Pancreas (tissue), 10 donors: ENCODE measurements at regions not wholly inside any gene's neighbourhood (a gene's known extent, or its start where the extent isn't known, plus 50 kb on each side); places are given as distances from the start of the nearest gene placed in this dataset.

Experiments
- ATAC-seq, 4 donors: fragments of 200-7000 bp; cut with Tn5 transposase; one replicate each; pipeline versions ENCODE4 v1.8.0 to v1.9.1; 2020; ENCODE audit warnings: mild to moderate bottlenecking in 4 of 4, moderate library complexity in 4 of 4
- DNase-seq, 6 donors: peaks; one replicate each; pipeline ENCODE4 v3.0.0-alpha.2; 2020
- FAIRE-seq: peaks from 2 replicates; lab custom pipeline; 2012; peaks lifted over from hg19 to GRCh38; lab: Jason Lieb, UNC
- H3K27ac ChIP-seq, 4 donors: fragments of 200-600 bp; sonication (generic); 1 replicate in 3 of 4; 2 replicates in 1 of 4; pipeline versions ENCODE4 v1.5.0 to v1.8.0; 2020
- H3K27me3 ChIP-seq, 4 donors: fragments of 200-600 bp; one replicate each; pipeline ENCODE4 v1.8.0; 2021
- H3K36me3 ChIP-seq, 3 donors: fragments of 200-600 bp; sonication (generic) in 1 of 3; one replicate each; pipeline versions ENCODE4 v1.5.0 to v1.8.0; 2020 to 2021
- H3K4me1 ChIP-seq, 3 donors: fragments of 200-600 bp; one replicate each; pipeline ENCODE4 v1.8.0; 2021
- H3K4me3 ChIP-seq, 4 donors: fragments of 200-600 bp; sonication (generic) in 2 of 4; one replicate each; pipeline versions ENCODE4 v1.5.0 to v1.8.0; 2020 to 2021
- H3K9me3 ChIP-seq, 4 donors: fragments of 200-600 bp; one replicate each; pipeline ENCODE4 v1.8.0; 2021
- WGBS, 2 donors: extraction: QIAGEN DNeasy Blood & Tissue Kit; methylation state at CpG; one replicate each; pipeline ENCODE4 v1.1.7; 2013; 5-methylcytosine and 5-hydroxymethylcytosine counted together
- intact Hi-C, 3 donors: fragments of 100-400 bp; cut with DNase I; formaldehyde crosslinking; loops; one replicate each; pipeline versions ENCODE4 v1.11.1 to v1.14.2; 2022
- TF ChIP-seq, protein P1 (sequence below), 4 donors: fragments of 200-600 bp; sonication (generic) in 3 of 4; IDR thresholded peaks; one replicate each; pipeline versions ENCODE4 v1.5.0 to v1.8.0; 2021; ENCODE audit warnings: antibody characterized with exemption in 4 of 4
- donor health status: healthy with polysubstance abuse.
- donor health status: DM: no; HTN: no; CAD: no; lungs with moderate emphysema.
- donor health status: DM: no; HTN: no; CAD: no.
- donor health status: control.
- donor health status: control.
- donor health status: Bipolar disorder and iron deficiency.
- donor health status: DM: yes; HTN: yes; CAD: no.
- donor health status: DM: no; HTN: no; CAD: no.
- donor health status: DM: no; HTN: no; CAD: no.
- donor health status: DM: yes; HTN: yes; CAD: no.

DNA sequence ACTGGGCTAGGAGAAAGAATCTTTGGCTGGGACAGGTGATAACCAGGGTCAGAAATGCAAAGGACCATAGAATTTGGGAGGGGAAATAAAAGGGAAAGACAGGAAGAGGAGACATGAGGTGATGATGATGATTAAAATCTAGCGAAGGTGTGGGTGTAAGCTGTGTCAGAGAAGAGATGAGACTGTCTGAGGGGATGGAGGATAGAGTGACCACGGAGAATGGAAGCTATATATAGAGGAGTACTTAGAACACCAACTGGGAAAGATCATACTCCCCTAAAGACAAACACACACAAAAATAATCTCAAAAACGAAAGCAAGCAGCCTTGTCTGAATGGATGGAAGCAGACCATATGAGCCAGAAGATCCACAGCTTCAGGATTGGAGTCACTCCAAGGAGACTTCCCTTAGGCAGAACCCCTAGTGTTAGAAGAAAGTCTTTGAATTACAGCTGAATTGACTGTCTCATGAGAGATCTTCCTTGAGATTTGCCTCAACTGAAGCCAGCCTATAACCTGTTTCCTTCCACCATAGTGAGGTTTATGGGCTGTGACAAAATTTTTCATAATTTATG, 115.2 kb upstream of the DAZL start:
- Histone ChIP-seq H3K27ac (no peak overlapping the region), H3K27me3 (no peaks in the 10 kb centered on the region), H3K9me3 (no peaks in the 10 kb centered on the region), H3K4me1 (no peaks in the 10 kb centered on the region), H3K4me3 (no peak overlapping the region), H3K36me3 (no peaks in the 10 kb centered on the region)
- DNase-seq: no peak
- intact Hi-C loops: no loop called here
- TF ChIP-seq, protein P1, sequence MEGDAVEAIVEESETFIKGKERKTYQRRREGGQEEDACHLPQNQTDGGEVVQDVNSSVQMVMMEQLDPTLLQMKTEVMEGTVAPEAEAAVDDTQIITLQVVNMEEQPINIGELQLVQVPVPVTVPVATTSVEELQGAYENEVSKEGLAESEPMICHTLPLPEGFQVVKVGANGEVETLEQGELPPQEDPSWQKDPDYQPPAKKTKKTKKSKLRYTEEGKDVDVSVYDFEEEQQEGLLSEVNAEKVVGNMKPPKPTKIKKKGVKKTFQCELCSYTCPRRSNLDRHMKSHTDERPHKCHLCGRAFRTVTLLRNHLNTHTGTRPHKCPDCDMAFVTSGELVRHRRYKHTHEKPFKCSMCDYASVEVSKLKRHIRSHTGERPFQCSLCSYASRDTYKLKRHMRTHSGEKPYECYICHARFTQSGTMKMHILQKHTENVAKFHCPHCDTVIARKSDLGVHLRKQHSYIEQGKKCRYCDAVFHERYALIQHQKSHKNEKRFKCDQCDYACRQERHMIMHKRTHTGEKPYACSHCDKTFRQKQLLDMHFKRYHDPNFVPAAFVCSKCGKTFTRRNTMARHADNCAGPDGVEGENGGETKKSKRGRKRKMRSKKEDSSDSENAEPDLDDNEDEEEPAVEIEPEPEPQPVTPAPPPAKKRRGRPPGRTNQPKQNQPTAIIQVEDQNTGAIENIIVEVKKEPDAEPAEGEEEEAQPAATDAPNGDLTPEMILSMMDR (IDR thresholded peaks at IDR 0.05): no peak
- no peak for ATAC-seq
- 75 to 77% methylated on average over 3 of the region's 3 CpGs for WGBS, 2 donors
- FAIRE-seq: no peak

DNA sequence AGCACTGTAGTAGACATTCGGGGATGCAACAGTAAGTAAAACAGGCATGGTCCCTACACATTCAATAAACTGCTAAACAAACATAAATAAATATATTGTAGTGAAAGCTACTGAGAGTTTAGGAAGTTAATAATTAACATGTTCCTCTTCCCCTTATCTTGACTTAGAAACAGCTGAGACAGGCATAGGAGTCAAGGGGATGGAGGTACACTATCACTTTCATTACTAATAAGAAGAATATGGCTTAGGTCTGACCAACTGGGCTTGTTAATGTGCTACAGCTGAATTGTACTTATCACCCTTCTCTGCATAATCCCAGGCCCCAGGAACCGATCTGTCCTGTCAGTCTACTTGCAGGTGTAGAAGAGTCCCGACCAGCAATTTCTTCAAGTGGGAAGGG, 116.3 kb upstream of the DAZL start:
- Histone ChIP-seq H3K4me3 (no peak overlapping the region), H3K27me3 (no peaks in the 10 kb centered on the region), H3K27ac (no peak overlapping the region), H3K4me1 (no peaks in the 10 kb centered on the region), H3K36me3 (no peaks in the 10 kb centered on the region), H3K9me3 (no peaks in the 10 kb centered on the region)
- no peak for FAIRE-seq
- WGBS, 2 donors: 76 to 77% methylated on average over 3 of the region's 3 CpGs
- TF ChIP-seq, protein P1 (IDR thresholded peaks at IDR 0.05): no peak
- no peak for ATAC-seq
- intact Hi-C loops: no loop called here
- DNase-seq: no peak

DNA sequence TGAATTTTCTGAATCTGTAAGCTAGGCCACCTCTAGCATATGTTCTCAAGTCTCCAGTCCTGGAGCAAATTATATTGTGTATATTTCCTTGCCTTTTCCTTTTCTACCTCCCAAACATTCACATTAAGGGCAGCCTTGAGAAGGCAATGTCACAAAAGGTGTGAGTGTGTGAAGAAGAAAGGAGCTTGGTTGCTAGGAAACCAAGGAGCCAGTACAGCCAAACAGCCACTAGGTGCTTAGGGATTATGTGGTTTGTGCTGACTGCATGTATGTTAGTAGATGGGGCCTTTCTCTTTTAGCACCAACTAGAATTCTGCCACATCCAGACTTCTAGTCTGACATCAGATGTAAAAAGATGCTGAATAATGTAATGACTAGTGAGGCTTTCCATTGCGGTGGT, 118.8 kb upstream of the DAZL start:
- ATAC-seq: no peak
- Histone ChIP-seq H3K27me3 (no peaks in the 10 kb centered on the region), H3K36me3 (no peaks in the 10 kb centered on the region), H3K9me3 (no peaks in the 10 kb centered on the region), H3K4me3 (no peak overlapping the region), H3K27ac (no peak overlapping the region), H3K4me1 (no peaks in the 10 kb centered on the region)
- intact Hi-C loops: no loop called here
- FAIRE-seq: no peak
- TF ChIP-seq, protein P1 (IDR thresholded peaks at IDR 0.05): no peak
- 48 to 100% methylated on average over 1 of the region's 1 CpG for WGBS, 2 donors
- DNase-seq: no peak

DNA sequence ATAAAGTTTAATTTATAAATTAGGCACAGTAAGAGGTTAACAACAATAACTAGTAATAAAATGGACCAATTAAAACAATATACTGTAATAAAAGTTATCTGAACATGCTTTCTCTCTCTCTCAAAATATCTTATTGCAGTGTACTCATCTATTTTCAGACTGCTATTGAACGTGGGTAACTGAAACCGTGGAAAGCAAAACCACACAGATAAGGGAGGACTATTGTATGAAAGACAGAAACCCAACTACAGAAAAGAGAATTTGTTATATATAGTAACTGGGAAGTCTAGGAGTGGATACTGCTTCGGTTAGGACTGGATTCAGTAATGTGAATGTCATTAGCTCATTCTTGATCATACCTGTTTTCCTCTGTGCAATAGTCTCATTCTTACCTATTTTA, 119.3 kb upstream of the DAZL start:
- intact Hi-C loops: no loop called here
- 45 to 55% methylated on average over 3 of the region's 3 CpGs for WGBS, 2 donors
- TF ChIP-seq, protein P1 (IDR thresholded peaks at IDR 0.05): no peak

DNA sequence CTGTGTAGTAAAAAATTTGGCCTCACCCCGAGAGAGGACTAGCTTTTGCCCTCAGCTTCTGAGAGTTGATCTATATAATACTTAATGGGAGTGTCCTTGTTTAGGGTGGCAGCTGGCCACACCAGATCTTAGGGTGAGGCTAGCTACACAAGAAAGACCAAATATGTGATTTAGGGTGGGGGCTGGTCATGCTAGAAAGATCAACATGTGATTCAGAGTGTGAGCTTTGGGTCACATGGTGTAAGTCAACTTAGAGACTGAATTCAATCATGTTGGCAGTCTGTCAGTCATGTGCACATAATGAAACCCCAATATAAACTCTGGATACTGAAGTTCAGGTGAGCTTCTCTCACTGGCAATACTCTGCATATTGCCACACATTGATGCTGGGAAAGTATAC, 120.7 kb upstream of the DAZL start:
- Histone ChIP-seq H3K36me3 (no peaks in the 10 kb centered on the region), H3K4me1 (no peaks in the 10 kb centered on the region), H3K27me3 (no peaks in the 10 kb centered on the region), H3K4me3 (no peak overlapping the region), H3K9me3 (no peaks in the 10 kb centered on the region), H3K27ac (no peak overlapping the region)
- TF ChIP-seq, protein P1 (IDR thresholded peaks at IDR 0.05): no peak
- intact Hi-C loops: no loop called here
- FAIRE-seq (no peak), DNase-seq (no peak), ATAC-seq (no peak)
- 0 to 60% methylated on average over 1 of the region's 1 CpG for WGBS, 2 donors

More for the DNA sequence above, 119.3 kb upstream of the DAZL start:
- Histone ChIP-seq H3K27ac (no peak overlapping the region), H3K36me3 (no peaks in the 10 kb centered on the region), H3K9me3 (no peaks in the 10 kb centered on the region), H3K4me1 (no peaks in the 10 kb centered on the region), H3K4me3 (no peak overlapping the region), H3K27me3 (no peaks in the 10 kb centered on the region)
- DNase-seq (no peak), ATAC-seq (no peak), FAIRE-seq (no peak)
